Mucosa of rectum (tissue), 2 donors: ENCODE measurements at regions not wholly inside any gene's neighbourhood (a gene's known extent, or its start where the extent isn't known, plus 50 kb on each side); places are given as distances from the start of the nearest gene placed in this dataset.
"Not testable (repeated sequence)": the region's sequence is repeated elsewhere in the genome, so short reads cannot be mapped to it uniquely, and the experiment has no call there.

Experiments
- H3K27ac ChIP-seq, 2 donors: one replicate each; pipeline ENCODE4 v1.7.0; 2013; ENCODE audit warnings: inconsistent platforms in 2 of 2, low read depth in 2 of 2, low read length in 2 of 2
- H3K27me3 ChIP-seq, 2 donors: one replicate each; pipeline ENCODE4 v1.7.0; 2013; ENCODE audit warnings: low read length in 2 of 2; ENCODE audit not compliant: control insufficient read depth in 2 of 2, insufficient read depth in 2 of 2
- H3K36me3 ChIP-seq, 2 donors: one replicate each; pipeline ENCODE4 v1.7.0; 2013; ENCODE audit warnings: low read length in 2 of 2; ENCODE audit not compliant: control insufficient read depth in 2 of 2, insufficient read depth in 2 of 2
- H3K4me1 ChIP-seq, 2 donors: one replicate each; pipeline ENCODE4 v1.7.0; 2013; ENCODE audit warnings: low read length in 2 of 2, mild to moderate bottlenecking in 1 of 2; ENCODE audit not compliant: control insufficient read depth in 2 of 2, insufficient read depth in 2 of 2
- H3K4me3 ChIP-seq, 2 donors: one replicate each; pipeline ENCODE4 v1.7.0; 2013; ENCODE audit warnings: low read length in 2 of 2
- H3K9ac ChIP-seq, 2 donors: one replicate each; pipeline ENCODE4 v1.7.0; 2013; ENCODE audit warnings: low read length in 2 of 2, low read depth in 1 of 2, mild to moderate bottlenecking in 1 of 2
- H3K9me3 ChIP-seq, 2 donors: one replicate each; pipeline ENCODE4 v1.7.0; 2013; ENCODE audit warnings: low read length in 2 of 2; ENCODE audit not compliant: control insufficient read depth in 2 of 2
- donor health status: healthy.
- donor health status: Normal muscosa, but diverticular disease.

DNA sequence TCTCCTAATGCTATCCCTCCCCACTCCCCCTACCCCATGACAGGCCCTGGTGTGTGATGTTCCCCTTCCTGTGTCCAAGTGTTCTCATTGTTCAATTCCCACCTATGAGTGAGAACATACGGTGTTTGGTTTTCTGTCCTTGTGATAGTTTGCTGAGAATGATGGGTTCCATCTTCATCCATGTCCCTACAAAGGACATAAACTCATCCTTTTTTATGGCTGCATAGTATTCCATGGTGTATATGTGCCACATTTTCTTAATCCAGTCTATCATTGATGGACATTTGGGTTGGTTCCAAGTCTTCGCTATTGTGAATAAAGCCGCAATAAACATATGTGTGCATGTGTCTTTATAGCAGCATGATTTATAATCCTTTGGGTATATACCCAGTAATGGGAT, 227.5 kb upstream of the PRDM1 start:
- not testable (repeated sequence) for H3K4me3 ChIP-seq, H3K27me3 ChIP-seq, H3K27ac ChIP-seq, H3K4me1 ChIP-seq, H3K36me3 ChIP-seq, H3K9me3 ChIP-seq, H3K9ac ChIP-seq

DNA sequence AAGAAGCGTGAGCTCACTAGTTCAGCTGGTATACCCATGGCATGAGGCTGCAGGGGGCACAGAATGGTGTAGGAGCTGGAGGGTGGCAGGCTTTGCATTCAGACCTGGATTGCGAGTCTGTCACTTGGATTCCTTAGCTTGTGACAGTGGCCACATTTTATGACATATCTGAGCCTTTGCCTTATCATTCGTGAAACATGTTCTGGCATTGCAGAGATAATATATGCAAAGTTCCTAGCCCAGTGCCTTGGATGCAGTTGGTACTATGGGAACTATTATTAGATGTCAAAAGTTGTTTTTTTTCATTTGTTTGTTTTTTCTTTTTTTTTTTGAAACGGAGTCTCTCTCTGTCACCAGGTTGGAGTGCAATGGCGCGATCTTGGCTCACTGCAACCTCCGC, 230.7 kb upstream of the PRDM1 start:
- Histone ChIP-seq H3K9me3 (no peaks in the 10 kb centered on the region), H3K27ac (no peak overlapping the region), H3K4me3 (no peak overlapping the region), H3K36me3 (no peaks in the 10 kb centered on the region), H3K4me1 (no peaks in the 10 kb centered on the region), H3K9ac (no peak overlapping the region), H3K27me3 (no peaks in the 10 kb centered on the region)

DNA sequence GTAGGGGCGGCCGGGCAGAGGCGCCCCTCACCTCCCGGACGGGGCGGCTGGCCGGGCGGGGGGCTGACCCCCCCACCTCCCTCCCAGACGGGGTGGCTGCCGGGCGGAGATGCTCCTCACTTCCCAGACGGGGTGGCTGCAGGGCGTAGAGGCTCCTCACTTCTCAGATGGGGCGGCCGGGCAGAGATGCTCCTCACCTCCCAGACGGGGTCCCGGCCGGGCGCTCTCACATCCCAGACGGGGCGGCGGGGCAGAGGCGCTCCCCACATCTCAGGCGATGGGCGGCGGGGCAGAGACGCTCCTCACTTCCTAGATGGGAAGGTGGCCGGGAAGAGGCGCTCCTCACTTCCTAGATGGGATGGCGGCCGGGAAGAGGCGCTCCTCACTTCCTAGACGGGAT, 232.2 kb upstream of the PRDM1 start:
- not testable (repeated sequence) for H3K4me3 ChIP-seq, H3K27me3 ChIP-seq, H3K27ac ChIP-seq, H3K9ac ChIP-seq, H3K4me1 ChIP-seq, H3K36me3 ChIP-seq, H3K9me3 ChIP-seq

DNA sequence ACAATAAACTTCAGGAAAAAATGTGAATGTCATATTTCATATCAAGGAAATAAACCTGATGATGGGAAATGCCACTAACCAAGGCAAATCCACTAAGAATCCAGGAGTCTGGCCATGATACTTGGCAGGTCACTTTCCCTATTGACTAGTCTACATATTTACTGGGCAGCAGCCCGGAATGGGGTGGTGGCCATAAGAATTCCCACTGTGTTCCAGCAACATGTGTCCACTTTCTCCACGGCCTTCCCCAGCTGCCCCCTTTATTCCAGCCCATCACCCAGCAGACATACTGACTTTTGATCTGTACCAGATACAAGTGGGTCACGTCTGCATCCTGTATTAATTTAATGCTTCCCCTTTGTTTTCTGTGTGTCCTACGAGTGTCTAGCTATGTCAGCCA, 234.5 kb upstream of the PRDM1 start:
- Histone ChIP-seq H3K36me3 (no peaks in the 10 kb centered on the region), H3K27me3 (no peaks in the 10 kb centered on the region), H3K9ac (no peak overlapping the region), H3K4me3 (no peak overlapping the region), H3K4me1 (no peaks in the 10 kb centered on the region), H3K9me3 (no peaks in the 10 kb centered on the region), H3K27ac (no peak overlapping the region)

DNA sequence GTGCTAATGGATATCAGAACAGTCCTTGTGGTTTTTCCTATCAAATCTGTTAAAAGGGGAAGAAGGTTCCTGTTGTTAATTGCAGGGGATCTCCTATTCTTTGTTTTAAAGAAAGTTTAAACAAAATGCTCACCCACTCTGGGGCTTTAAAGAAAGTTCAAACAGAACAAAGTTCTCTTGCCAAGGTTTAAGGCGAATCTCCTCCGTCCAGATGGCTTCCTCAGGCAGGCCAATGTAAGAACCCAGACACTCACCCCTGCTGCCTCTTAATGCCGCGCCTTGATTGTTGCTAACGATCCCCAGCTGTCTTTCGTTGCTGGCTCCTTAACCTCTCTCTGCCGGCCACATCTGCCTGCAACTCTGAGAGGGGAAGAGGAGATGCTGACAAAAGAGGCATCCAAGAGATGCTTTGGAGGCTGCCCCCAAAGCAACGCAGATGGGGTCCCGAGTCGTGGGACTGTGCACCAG, 235.0 kb upstream of the PRDM1 start:
- Histone ChIP-seq H3K9me3 (no peaks in the 10 kb centered on the region), H3K27me3 (no peaks in the 10 kb centered on the region), H3K27ac (no peak overlapping the region), H3K4me3 (no peak overlapping the region), H3K4me1 (no peaks in the 10 kb centered on the region), H3K9ac (no peak overlapping the region), H3K36me3 (no peaks in the 10 kb centered on the region)

DNA sequence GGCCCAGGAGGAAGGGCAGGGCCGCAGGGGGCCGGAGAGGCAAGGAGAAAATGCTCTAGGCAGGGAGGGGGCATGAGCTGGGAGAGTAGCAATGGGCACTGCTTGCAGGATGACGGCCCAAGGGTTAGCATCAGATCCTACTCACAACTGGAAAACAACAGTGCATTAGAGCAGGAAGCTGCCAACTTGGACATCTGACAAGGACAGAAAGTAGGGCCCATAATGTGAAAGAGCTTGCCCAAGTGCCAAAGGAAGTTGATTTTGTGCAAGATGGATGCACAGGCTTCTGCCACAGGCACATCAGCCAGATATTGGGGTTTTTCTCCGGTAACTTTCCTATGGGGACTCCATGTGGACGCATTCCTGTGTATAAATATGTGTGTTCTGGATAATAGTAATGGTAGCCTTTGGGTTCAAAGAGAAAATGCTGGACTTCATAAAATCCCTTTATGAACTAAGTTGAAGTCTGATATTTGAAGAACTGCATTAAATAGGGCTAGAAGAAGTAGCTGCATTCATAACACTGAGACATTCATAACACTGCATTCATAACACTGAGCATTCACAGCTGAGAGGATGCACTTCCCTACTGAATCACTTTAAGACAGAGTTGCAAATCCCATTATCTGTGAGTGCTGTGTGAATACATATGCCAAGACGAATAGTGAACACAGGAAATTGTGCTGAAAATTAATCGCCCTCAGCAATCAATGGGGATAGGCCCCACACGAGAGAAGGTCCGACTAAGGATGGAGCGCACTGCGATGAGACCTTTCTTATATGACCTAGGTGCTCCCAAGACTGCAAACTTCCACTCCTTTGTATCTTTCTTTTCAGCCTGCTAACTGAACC, 235.6 kb upstream of the PRDM1 start:
- Histone ChIP-seq H3K4me3 (no peak overlapping the region), H3K27me3 (no peaks in the 10 kb centered on the region), H3K27ac (no peak overlapping the region), H3K9me3 (no peaks in the 10 kb centered on the region), H3K36me3 (no peaks in the 10 kb centered on the region), H3K9ac (no peak overlapping the region), H3K4me1 (no peaks in the 10 kb centered on the region)

DNA sequence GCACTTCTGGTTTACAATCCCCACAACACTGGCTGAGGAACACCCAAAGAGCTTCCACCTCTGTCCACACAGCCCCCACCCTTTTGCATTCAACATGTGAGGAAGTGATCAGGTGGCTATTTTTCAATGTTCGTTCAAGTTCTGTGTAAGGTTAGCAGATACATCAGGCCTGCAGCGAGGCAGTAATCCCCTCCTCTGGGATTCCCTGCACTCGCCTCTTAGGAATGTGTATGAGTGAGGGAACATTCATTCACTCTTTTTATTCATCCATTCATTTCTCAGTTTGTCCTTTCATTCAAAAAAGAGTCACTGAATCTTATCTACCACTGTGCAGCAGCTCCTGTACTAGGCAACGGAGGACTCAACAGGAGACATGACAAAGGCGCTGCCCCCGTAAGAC, 236.4 kb upstream of the PRDM1 start:
- Histone ChIP-seq H3K36me3 (no peaks in the 10 kb centered on the region), H3K9me3 (no peaks in the 10 kb centered on the region), H3K4me3 (no peak overlapping the region), H3K27me3 (no peaks in the 10 kb centered on the region), H3K9ac (no peak overlapping the region), H3K27ac (no peak overlapping the region), H3K4me1 (no peaks in the 10 kb centered on the region)

DNA sequence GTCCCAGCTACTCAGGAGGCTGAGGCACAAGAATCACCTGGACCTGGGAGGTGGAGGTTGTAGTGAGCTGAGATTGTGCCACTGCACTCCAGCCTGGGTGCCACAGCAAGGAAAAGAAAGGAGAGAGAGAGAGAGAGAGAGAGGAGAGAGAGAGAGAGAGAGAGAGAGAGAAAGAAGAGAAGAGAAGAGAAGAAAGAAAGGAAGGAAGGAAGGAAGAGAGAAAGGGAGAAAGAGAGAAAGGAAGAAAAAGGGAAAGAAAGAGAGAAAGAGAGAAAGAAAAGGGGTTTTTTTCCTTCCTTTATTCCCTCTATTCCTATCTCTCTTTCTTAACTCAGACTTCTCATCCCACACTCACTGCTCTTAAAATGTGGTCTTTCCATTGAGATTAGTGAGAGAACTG, 238.7 kb upstream of the PRDM1 start:
- Histone ChIP-seq H3K36me3 (no peaks in the 10 kb centered on the region), H3K4me3 (no peak overlapping the region), H3K4me1 (no peaks in the 10 kb centered on the region), H3K9me3 (no peaks in the 10 kb centered on the region), H3K27ac (no peak overlapping the region), H3K9ac (no peak overlapping the region), H3K27me3 (no peaks in the 10 kb centered on the region)

DNA sequence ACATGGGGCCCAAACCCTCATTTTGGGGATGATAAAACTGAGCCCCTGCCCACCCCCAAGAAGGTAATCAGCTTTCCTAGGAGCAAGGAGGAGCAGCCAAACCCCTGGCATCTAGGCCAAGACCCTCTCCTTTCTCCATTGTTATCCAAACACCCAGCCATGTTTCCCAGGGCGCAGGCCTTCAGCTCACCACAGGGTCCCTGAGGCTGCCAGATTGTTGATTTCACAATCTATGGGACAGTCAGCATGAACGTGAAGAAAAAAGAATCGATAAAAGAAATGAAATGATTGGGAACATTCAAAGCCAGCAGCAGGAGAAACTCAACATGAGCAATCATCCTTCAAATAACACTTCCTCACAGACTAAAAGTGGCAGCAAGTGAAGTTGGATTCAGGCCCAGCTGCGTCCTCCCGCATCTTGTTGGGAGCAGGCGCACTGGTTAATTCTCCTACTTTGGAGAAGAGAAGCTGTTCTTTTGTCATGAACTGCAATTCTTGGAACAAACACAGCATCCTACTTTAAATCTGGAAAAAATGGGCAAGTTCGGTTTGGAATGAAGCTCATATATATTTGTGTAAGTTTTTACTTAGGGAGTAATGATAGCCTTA, 241.8 kb upstream of the PRDM1 start:
- H3K9ac ChIP-seq: no peak overlapping the region
- H3K27me3 ChIP-seq: no peaks in the 10 kb centered on the region
- H3K4me3 ChIP-seq: no peak overlapping the region
- H3K36me3 ChIP-seq: no peaks in the 10 kb centered on the region
- no peak overlapping the region for H3K27ac ChIP-seq
- no peaks in the 10 kb centered on the region for H3K4me1 ChIP-seq
- H3K9me3 ChIP-seq: no peaks in the 10 kb centered on the region

DNA sequence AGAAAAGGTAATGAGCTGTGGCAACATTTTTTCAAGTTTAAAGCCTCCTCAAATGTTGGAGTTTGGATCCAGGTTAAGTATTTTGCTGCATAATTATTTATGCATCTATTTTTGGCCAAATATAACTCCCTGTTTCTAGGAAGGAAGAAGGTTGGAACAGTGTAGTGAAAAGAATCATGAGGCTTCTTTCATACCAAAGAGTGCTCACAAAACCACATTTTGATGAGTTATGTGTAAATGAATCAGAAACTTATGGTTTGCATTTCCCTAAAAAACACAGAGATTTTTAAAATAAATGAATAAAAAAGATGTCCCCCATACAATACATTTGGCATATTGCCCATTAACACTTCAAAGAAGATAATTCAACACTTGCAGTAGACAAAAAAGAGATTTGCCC, 246.9 kb upstream of the PRDM1 start:
- no peak overlapping the region for H3K4me3 ChIP-seq
- no peak overlapping the region for H3K9ac ChIP-seq
- H3K27me3 ChIP-seq: no peaks in the 10 kb centered on the region
- no peaks in the 10 kb centered on the region for H3K36me3 ChIP-seq
- no peak overlapping the region for H3K27ac ChIP-seq
- H3K4me1 ChIP-seq: no peaks in the 10 kb centered on the region
- no peaks in the 10 kb centered on the region for H3K9me3 ChIP-seq
